GM12873 (cell line): ENCODE measurements at regions not wholly inside any gene's neighbourhood (a gene's known extent, or its start where the extent isn't known, plus 50 kb on each side); places are given as distances from the start of the nearest gene placed in this dataset.

Source experiments
- CTCF ChIP-seq: IDR thresholded peaks from 2 replicates; pipeline ENCODE4 v1.5.1; 2012; ENCODE audit warnings: low read depth, mild to moderate bottlenecking, moderate library complexity, low read length, control low read depth; ENCODE audit not compliant: insufficient read depth; ENCODE audit errors: missing control alignments

GRCh38 chr9:1917396-1917935 is 97.7 kb upstream of the SMARCA2 start:
- TF ChIP-seq CTCF: no peak

- no peak for TF ChIP-seq CTCF
These were observed 97.0 kb upstream of the SMARCA2 start for GRCh38 chr9:1918108-1918507.

- TF ChIP-seq CTCF: no peak
These were observed 96.5 kb upstream of the SMARCA2 start for GRCh38 chr9:1918622-1919021.

- no peak for TF ChIP-seq CTCF
These were observed 95.9 kb upstream of the SMARCA2 start for GRCh38 chr9:1919229-1919628.

GRCh38 chr9:1920386-1920785 is 94.8 kb upstream of the SMARCA2 start:
- no peak for TF ChIP-seq CTCF

GRCh38 chr9:1922026-1922425 is 93.1 kb upstream of the SMARCA2 start:
- TF ChIP-seq CTCF: peak; percentile 6

GRCh38 chr9:1927546-1927945 is 87.6 kb upstream of the SMARCA2 start:
- TF ChIP-seq CTCF: no peak

GRCh38 chr9:1929134-1929533 is 86.0 kb upstream of the SMARCA2 start:
- TF ChIP-seq CTCF: no peak
